Heart left ventricle (tissue), 16 donors: ENCODE measurements at regions not wholly inside any gene's neighbourhood (a gene's known extent, or its start where the extent isn't known, plus 50 kb on each side); places are given as distances from the start of the nearest gene placed in this dataset.

Source experiments
- ATAC-seq, 4 donors: fragments of 200-7000 bp; cut with Tn5 transposase; one replicate each; pipeline ENCODE4 v1.9.1; 2020 to 2022; ENCODE audit warnings: moderate library complexity in 4 of 4, mild to moderate bottlenecking in 3 of 4, moderate number of reproducible peaks in 1 of 4
- DNase-seq, 5 donors: peaks; one replicate each; pipeline ENCODE4 v3.0.0-alpha.2; 2020
- H3K27ac ChIP-seq, 12 donors: fragments of 200-600 bp; sonication (generic) in 4 of 12; one replicate each; pipeline versions ENCODE4 v1.5.0 to v1.8.0; 2016 to 2022; ENCODE audit warnings: mild to moderate bottlenecking in 2 of 12
- H3K27me3 ChIP-seq, 9 donors: fragments of 200-600 bp; sonication (generic) in 2 of 9; one replicate each; pipeline versions ENCODE4 v1.5.1 to v1.8.0; 2016 to 2022; ENCODE audit warnings: mild to moderate bottlenecking in 3 of 9
- H3K36me3 ChIP-seq, 9 donors: fragments of 200-600 bp; sonication (generic) in 2 of 9; one replicate each; pipeline versions ENCODE4 v1.5.0 to v1.8.0; 2018 to 2022; ENCODE audit warnings: mild to moderate bottlenecking in 2 of 9
- H3K4me1 ChIP-seq, 12 donors: fragments of 200-600 bp; sonication (generic) in 4 of 12; one replicate each; pipeline versions ENCODE4 v1.5.0 to v1.8.0; 2016 to 2022; ENCODE audit warnings: mild to moderate bottlenecking in 3 of 12
- H3K4me3 ChIP-seq, 12 donors: fragments of 200-600 bp; sonication (generic) in 4 of 12; one replicate each; pipeline versions ENCODE4 v1.5.0 to v1.8.0; 2017 to 2022; ENCODE audit warnings: mild to moderate bottlenecking in 9 of 12, moderate library complexity in 4 of 12
- H3K9me3 ChIP-seq, 12 donors: fragments of 200-600 bp; sonication (generic) in 4 of 12; one replicate each; pipeline versions ENCODE4 v1.5.0 to v1.8.0; 2016 to 2022; ENCODE audit warnings: mild to moderate bottlenecking in 1 of 12
- CTCF ChIP-seq, 12 donors: fragments of 200-600 bp; sonication (generic) in 4 of 12; IDR thresholded peaks; one replicate each; pipeline versions ENCODE4 v1.5.0 to v1.8.0; 2018 to 2022; ENCODE audit warnings: antibody characterized with exemption in 12 of 12, mild to moderate bottlenecking in 5 of 12
- POLR2A ChIP-seq, 2 donors: fragments of 450-650 bp; IDR thresholded peaks; one replicate each; pipeline ENCODE4 v1.6.1; 2017; ENCODE audit warnings: antibody characterized with exemption in 2 of 2, mild to moderate bottlenecking in 2 of 2, moderate library complexity in 2 of 2
- WGBS, 4 donors: extraction: QIAGEN DNeasy Blood & Tissue Kit in 2 of 4; methylation state at CpG; one replicate each; pipeline versions ENCODE4 v1.1.5 to v1.1.7; 2013 to 2018; 5-methylcytosine and 5-hydroxymethylcytosine counted together
- intact Hi-C, 10 donors: fragments of 100-400 bp; cut with DNase I; formaldehyde crosslinking; loops; one replicate each; pipeline versions ENCODE4 v1.11.1 to v1.14.2; 2022
- donor health status: ischemic (EF 13 %, LVEDD 7.1; RV severe dilation, severe dysfunction).
- donor health status: healthy with polysubstance abuse.
- donor health status: DM: no; HTN: yes; CAD: no.
- donor health status: DM: no; HTN: no; CAD: no.
- donor health status: ischemic (EF 25% LVEDD 6.9; RV normal size, moderate dysfunction).
- donor health status: ischemic (EF 25% LVEDD 5.7; RV mildly dilated, moderate dysfunction).
- donor health status: healthy.
- donor health status: DM: yes; HTN: yes; CAD: no.
- donor health status: ischemic (EF 35%, LVEDD 5.7; RV mildly dilated, moderate dysfunction).
- donor health status: nonischemic (EF 11% LVEDD 7.7; RV severe dilation, severe dysfunction).
- donor health status: DM: yes; HTN: yes; CAD: no.
- donor health status: PGD.
- donor health status: ischemic (EF 29% LVEDD 5.4; RV normal size, mild dysfunction).
- donor health status: nonischemic (EF 23%, LVEDD 6.1; RV moderate dilation, normal function).

- ATAC-seq (no peak), DNase-seq (no peak)
- H3K9me3 ChIP-seq: peaks cover 0 to 8% (median 0%) of the 10 kb centered on the region in 12 donors
- no peak for TF ChIP-seq POLR2A (IDR thresholded peaks at IDR 0.05)
- no peak for TF ChIP-seq CTCF (IDR thresholded peaks at IDR 0.05)
- no peaks in the 10 kb centered on the region for H3K27me3 ChIP-seq
- 90 to 96% (median 96%) methylated on average over 22 to 42 of the region's 42 CpGs for WGBS, 4 donors
- no peak overlapping the region for H3K27ac ChIP-seq
- intact Hi-C loops: no loop called here
- no peak overlapping the region for H3K4me3 ChIP-seq
- H3K4me1 ChIP-seq: no peaks in the 10 kb centered on the region
- H3K36me3 ChIP-seq: no peaks in the 10 kb centered on the region
These were observed 2428.4 kb upstream of the PCDH20 start for GRCh38 chr13:63843766-63844699.

- ATAC-seq (no peak), DNase-seq (no peak)
- Histone ChIP-seq H3K36me3 (no peaks in the 10 kb centered on the region), H3K4me3 (no peak overlapping the region), H3K4me1 (no peaks in the 10 kb centered on the region), H3K27ac (no peak overlapping the region), H3K27me3 (no peaks in the 10 kb centered on the region), H3K9me3 (peaks cover 0 to 8% (median 0%) of the 10 kb centered on the region in 12 donors)
- intact Hi-C loops: no loop called here
- no peak for TF ChIP-seq CTCF (IDR thresholded peaks at IDR 0.05)
- no peak for TF ChIP-seq POLR2A (IDR thresholded peaks at IDR 0.05)
- WGBS, 4 donors: 93 to 95% (median 95%) methylated on average over 11 to 17 of the region's 17 CpGs; no CpG with 5 or more reads in 1 of the 4 donors
These were observed 2426.5 kb upstream of the PCDH20 start for GRCh38 chr13:63842102-63842501.

GRCh38 chr13:63840551-63841421, 2425.1 kb upstream of the PCDH20 start:
- DNase-seq (no peak), ATAC-seq (no peak)
- WGBS, 4 donors: 93 to 97% (median 96%) methylated on average over 17 to 44 of the region's 44 CpGs
- TF ChIP-seq CTCF (IDR thresholded peaks at IDR 0.05) (no peak), POLR2A (IDR thresholded peaks at IDR 0.05) (no peak)
- Histone ChIP-seq H3K27ac (no peak overlapping the region), H3K9me3 (peaks cover 0 to 8% (median 0%) of the 10 kb centered on the region in 12 donors), H3K4me1 (no peaks in the 10 kb centered on the region), H3K27me3 (no peaks in the 10 kb centered on the region), H3K36me3 (no peaks in the 10 kb centered on the region), H3K4me3 (no peak overlapping the region)
- intact Hi-C loops: no loop called here
